Stimulated activated CD4-positive, alpha-beta T cell treated with anti-CD3 and anti-CD28 coated beads, Interleukin-2, amount 100 ng/mL, for 24 hours (primary cell): ENCODE measurements at regions not wholly inside any gene's neighbourhood (a gene's known extent, or its start where the extent isn't known, plus 50 kb on each side); places are given as distances from the start of the nearest gene placed in this dataset.
"Not testable (repeated sequence)": the region's sequence is repeated elsewhere in the genome, so short reads cannot be mapped to it uniquely, and the experiment has no call there.

Experiments used
- DNase-seq, 2 donors: peaks; one replicate each; pipeline ENCODE4 v3.0.0-alpha.2; 2020

DNA sequence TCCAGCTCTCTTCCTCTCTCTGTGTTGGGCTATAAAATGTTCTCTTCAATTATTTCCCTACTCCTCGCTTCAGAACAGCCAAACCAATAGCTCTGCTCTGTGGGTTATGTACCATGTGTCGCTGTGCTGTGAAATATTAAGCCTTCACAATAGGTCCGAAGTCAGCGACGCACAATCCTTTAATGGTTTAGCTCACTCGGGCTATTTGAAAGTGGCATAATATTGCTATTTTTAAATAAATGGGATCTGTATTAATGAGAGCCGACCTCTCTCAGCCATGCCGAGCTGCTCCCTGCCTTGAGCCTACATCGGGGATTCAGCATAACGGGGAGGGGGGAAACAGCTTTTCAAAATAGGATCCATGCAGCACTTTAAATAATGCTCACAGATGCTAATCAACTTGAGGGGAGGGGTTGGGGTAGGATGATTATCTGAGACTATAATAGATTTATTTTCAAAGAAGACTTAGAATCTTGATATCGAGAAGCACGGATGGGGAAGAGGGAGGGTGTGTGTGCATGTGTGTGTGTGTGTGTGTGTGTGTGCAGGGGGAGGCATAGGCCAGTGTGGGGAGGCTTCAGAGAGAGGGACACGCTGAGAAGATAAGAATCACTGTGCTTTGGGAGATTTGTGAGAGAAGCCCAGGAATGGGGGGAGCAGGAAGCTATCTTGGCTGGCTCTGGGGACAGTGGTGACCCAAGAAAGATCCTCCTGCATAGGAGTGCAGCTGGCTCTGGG lies 271.5 kb downstream of the NXPE2 start:
- DNase-seq, result no peak

GRCh38 chr11:114953039-114953438 lies 274.7 kb downstream of the NXPE2 start:
- DNase-seq, result no peak

DNA sequence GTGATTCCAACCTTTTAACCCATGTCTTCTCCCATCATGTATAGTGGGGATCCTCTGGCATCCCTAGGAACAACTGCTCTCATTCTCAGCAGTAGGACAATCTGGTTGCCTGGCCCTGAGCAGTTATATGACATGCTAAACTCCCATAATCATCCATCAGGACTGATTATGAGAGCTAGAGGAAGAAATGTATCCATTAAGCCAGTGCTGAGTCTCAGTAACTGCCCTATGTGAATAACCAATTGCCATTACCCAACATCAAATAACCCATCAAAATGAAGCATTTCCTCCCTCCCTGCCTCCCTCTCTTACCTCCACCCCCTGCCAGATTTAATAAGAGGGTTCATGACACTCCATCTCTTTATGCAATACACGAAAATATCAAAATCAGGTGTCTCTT lies 277.6 kb downstream of the NXPE2 start:
- no peak for DNase-seq

GRCh38 chr11:114956566-114956965 lies 278.2 kb downstream of the NXPE2 start:
- no peak for DNase-seq

- no peak for DNase-seq
These were observed 281.7 kb downstream of the NXPE2 start for GRCh38 chr11:114959953-114960505.

DNA sequence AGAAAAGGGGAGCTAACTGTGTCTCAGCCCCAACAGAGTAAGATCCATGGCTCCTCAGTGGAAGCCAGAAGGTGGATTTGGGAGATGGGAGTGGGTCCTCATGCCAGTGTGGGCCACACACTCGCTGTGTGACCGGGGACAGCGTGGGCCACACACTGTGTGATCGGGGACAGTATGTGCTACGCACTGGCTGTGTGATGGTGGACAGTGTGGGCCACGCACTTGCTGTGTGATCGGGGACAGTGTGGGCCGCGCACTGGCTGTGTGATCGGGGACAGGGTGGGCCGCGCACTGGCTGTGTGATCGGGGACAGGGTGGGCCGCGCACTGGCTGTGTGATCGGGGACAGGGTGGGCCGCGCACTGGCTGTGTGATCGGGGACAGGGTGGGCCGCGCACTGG lies 282.5 kb downstream of the NXPE2 start:
- DNase-seq, result not testable (repeated sequence)

DNA sequence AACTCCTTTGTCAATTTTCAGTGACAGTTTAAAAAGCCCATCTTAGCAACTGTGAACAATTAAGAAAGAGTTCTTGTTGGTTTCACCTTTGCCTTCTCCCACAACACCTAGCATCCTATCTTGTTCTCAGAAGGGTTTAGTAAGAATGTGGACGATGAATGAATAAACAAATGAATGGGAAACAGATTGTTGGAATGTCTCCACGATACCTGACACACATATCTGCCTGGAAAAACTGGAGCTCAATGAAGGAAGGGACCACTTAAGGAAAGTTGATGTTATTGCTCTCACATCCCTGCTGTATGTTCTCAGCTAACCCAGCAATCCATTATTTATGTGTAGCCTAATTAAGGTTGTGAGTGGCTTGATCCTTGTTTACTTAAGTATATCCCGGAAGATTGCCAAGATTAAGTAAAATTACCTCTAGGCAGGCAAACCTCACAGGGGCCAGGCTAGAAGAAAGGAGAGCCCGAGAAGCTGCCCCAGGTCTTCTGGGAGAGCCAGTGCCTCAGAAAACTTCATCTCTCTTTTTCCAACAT lies 286.4 kb downstream of the NXPE2 start:
- no peak for DNase-seq

DNA sequence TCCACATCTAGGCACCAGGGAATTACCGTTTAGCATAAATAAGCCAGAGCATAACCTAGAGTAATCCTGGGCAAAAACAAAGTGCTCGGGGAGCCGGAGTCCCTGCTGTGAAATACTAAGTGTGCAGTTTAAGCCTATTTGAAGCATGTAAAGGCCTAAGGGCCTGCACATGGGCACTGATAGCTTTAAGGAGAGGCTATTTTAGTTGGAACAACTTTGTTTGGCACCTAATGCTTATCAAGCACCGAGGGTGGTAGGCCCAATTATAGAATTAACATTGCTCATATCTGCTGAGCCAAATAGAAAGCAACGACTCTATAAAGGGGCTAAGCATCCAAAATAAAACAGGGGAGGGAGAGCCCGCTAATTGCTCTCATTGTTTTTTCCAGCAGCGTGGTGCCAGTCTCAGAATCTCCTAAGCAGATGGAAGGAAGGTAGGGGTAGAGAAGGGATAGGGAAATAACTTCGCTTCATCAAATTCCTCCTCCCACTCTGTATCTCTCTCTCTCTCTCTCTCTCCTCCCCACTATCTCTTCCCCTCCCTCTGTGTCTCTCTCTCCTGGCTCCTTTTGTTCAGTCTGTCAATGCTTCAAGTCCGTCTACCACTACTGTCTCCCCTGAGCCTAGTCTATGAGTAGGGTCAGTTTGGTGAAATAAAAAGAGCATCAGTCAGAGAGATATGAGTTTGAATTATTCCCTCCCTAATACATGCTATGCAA lies 292.8 kb downstream of the NXPE2 start:
- DNase-seq, result no peak

DNA sequence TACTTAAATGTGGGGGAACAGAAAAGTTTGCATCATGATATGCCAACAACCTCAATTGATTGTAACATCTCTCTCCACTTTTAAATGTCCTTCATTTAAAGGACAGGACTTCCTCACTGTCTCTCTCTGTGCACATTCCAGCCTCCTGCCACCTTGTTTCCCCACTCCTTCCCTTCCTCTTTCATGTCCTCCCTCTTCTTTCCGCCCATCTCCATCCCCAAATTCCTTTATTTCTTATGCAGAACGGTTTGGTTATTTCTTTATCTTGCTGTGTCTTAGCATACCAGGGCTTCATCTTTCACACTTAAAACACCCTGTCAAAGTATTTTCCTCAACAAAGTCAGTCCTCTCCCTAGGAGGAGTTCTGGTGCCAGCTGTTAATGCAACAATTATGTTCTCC lies 293.8 kb downstream of the NXPE2 start:
- DNase-seq, result no peak

DNA sequence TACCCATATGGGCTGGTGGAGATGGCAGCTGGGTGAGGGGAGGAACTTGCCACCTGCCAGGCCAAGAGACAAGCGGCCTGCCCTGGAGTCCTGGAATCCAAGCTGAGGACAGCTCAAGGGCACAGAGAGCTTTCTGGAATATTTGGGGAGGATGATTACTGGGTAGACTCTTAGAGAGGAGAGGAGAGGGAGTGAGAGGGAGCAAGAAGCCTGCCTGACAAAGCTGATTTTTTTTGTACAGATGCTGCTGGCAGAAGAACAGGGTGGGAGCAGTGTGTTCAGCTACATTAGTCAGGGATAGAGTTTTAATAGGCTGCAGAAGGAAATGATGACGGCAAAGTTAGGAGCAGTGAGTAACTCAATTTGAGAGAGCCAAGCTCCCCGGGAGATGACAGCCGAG lies 299.3 kb downstream of the NXPE2 start:
- DNase-seq, result no peak

- no peak for DNase-seq
These were observed 303.8 kb downstream of the NXPE2 start for GRCh38 chr11:114982141-114982540.

- no peak for DNase-seq
These were observed 306.4 kb downstream of the NXPE2 start for GRCh38 chr11:114984611-114985163.

DNA sequence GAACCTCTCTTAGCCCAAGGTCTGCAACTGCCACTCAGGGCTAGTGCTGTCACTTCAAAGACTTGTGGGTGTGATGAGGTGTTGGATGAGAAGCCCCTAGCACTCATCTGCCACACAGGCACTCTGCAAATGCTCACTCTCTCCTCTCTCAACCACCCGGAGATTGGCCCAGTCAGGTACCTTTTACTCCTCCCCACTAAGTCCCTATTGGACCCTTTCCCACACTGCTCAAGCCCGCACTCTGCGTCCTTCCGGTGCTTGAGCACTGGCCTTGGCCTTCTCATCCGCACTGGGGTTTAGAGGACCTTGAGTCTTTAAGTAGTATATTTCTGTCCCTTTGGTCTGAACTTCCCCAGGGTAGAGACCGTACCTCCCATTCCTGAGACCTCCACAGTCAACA lies 308.0 kb downstream of the NXPE2 start:
- no peak for DNase-seq

DNA sequence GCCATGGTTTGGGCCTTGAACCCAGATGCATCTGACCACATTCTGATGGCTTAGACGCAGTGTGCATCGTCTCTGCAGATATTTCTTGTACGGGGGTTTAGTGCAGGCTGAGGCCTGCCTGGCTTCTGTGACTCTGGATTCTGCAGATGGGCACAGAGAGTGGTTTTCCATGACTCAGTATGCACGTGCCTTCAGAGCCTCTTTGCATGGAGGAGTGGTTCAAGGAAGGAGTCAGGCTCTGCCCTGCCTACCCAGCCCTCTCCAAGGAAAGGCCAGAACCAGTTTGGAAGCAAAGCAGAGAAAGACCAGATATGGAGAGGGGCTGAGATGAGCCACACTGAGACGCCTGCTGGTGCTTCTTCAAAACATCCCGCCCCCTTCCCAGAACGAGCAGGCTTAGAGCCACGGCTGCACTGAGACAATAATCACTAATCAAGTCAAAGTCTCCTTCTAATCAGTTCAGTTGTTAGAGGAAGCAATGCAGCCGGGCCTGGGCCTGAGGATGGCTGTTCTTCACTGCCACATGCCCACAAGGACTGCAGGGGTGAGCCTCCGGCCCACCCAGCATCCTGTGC lies 308.9 kb downstream of the NXPE2 start:
- no peak for DNase-seq

- DNase-seq, result no peak
These were observed 310.3 kb downstream of the NXPE2 start for GRCh38 chr11:114988644-114989043.

DNA sequence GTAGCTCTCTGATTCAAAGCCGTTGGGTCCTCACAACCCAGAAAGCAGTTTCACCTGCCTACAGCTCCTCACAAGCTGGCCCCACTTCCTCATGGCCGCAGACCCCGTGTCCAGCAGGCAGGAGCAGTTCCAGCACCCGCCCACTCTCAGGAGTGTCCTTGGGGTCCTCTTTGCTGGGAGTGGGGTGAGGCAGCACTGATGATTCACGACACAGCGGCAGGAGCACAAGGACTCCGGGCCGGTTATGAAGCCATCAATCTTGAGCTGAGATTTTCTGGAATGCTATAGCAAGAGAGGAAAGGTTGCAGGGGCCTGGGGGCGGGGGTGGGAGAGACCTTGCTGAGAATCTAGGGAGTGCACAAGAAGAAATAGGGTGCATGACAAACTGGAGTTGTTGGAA lies 311.2 kb downstream of the NXPE2 start:
- DNase-seq, result no peak

- DNase-seq, result no peak
These were observed 327.3 kb downstream of the NXPE2 start for GRCh38 chr11:115005663-115006062.

GRCh38 chr11:115007851-115008250 lies 329.5 kb downstream of the NXPE2 start:
- no peak for DNase-seq

DNA sequence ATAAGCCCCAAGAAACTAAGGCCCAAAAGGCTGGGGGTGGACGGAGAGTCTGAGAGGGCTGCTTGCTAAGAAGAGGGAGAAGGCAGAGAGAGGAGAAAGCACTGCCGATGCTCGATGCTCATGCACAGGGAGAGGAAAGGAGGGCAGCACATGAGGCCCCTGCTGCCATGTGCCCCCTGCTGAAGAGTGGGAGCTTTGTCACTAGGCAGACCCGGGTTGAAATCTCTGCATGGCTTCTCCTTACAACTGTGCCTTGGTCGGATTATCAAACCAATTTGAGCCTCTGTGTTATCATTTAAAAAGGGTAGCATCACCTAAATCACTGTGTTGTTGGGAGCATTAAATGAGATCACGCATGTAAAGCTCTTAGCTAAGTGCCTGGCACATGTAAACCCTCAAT lies 330.5 kb downstream of the NXPE2 start:
- DNase-seq, result no peak

- DNase-seq, result no peak
These were observed 339.2 kb downstream of the NXPE2 start for GRCh38 chr11:115017529-115017928.

DNA sequence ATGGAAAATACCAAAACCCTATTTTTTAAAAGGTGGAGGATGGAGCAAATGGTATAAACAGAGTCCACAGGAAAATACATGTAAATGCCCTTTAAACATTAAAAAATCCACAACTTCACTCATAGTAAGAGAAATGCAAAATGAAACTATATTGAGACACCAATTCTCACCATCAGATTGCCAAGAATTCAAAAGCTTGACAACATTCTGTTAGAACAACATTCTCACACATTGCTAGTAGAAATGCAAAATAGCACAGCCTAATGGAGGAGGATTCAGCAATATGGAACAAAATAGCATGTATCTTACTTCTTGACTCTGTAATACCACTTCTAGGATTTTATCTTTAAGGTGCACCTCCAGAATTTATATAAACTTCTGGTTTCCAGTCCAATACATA lies 351.8 kb downstream of the NXPE2 start:
- DNase-seq, result no peak

GRCh38 chr11:115036406-115037180 lies 358.3 kb downstream of the NXPE2 start:
- DNase-seq, result no peak

- no peak for DNase-seq
These were observed 363.7 kb downstream of the NXPE2 start for GRCh38 chr11:115042002-115042401.
